ENCODE measurements at regions not wholly inside any gene's neighbourhood (a gene's known extent, or its start where the extent isn't known, plus 50 kb on each side); places are given as distances from the start of the nearest gene placed in this dataset.

DNA sequence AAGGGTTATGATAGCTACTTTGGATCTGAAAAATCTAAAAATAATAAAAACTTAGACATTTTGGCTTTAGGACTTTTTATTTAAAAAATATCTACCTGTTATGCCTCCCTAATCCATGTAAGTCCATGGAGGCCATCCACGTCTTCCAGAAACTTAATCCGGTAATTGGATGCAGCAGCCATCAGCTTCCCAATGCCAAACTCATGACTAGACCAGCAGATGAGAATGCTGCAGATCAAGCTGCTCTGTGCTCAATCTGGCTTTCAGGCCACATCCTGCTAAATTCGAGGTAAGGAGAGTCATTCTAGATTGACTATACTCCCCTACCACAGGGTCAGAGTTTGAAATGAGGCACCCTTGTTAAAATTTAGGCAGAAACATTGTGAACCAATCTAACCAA, 168.5 kb upstream of the TCERG1L start:
- no peak for DNase-seq

DNA sequence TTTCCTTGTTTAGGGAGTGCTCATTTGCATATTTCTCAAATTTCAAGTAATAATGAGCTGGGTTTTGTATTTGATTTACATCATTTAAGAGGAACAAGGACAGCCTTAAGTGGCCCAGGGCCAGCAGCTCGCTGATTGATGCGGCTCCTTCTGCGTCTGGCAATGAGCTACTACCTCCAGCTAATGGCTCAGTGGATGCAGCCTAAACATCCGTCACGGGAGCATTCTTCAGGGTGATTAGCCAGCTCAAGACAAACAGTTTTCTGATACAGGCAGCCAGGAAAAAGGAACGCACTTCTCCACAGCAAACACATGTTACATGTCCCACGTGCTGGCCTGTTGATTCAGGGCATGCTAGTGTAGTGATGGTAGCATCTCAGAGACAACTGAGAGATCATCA, 169.3 kb upstream of the TCERG1L start:
- DNase-seq, result no peak

DNA sequence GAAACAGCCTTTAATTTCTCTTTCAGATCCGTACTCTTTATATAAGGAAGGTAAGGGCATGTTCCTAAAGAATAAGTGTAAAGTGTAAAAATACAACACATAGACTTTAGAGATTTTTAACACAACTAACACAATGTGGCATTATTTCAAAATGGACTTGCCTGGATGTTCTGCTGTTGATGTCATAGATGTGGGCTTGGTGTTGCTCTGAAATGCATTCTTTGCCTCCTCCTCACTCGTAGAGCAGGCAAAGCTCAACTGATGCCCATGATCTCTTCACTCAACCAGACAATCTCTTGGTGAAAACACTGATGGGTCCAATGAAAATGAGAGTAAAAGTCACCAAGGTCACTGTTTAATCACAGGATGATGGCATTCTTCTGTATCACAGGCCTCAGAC, 174.2 kb upstream of the TCERG1L start:
- DNase-seq, result no peak

DNA sequence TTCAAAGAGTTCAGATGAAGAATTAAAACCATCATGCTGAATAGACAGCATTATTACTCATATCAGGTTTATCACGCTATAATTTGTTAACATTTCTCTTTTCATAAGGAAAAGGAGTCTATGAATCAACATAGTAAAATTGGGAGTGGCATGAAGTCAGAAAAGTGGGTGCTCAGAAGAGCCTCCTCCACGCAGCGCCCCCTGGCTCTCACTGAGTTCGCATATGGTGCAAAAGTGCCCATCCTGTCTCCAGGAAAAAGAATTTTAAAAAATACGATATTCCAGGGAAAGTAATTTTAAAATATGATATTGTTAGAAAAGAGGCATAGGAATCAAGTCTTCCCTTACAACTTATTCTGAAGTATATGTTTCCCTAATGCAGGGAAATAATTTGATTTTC, 176.3 kb upstream of the TCERG1L start:
- no peak for DNase-seq

DNA sequence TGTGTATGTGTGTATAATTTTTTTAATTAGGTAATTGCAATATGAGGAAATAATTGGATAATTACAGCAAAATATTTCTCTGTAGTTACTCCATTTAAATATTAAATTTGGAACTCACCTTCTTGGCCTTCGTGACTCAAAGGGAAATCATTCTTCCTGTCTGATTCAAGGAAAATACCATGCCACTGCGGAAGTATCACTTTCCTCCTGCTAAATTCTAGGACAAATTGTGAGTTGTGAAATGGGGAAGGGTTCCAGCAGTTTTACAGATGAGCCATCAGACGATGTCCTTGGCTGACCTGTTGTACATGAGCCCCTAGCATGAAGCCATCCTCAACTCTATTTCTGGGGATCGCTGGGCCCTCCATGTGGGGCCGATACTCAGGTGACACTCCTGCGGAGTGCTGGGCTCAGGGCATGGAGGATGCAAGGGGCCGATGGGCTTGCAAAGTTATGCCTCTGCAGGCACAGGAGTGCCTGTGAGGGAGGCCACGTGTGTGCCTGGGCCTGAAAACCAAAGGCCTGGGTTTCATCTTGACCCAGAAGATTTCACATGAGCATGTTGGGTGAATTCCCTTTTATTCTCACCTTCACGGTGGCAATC, 179.6 kb upstream of the TCERG1L start:
- DNase-seq, result no peak

DNA sequence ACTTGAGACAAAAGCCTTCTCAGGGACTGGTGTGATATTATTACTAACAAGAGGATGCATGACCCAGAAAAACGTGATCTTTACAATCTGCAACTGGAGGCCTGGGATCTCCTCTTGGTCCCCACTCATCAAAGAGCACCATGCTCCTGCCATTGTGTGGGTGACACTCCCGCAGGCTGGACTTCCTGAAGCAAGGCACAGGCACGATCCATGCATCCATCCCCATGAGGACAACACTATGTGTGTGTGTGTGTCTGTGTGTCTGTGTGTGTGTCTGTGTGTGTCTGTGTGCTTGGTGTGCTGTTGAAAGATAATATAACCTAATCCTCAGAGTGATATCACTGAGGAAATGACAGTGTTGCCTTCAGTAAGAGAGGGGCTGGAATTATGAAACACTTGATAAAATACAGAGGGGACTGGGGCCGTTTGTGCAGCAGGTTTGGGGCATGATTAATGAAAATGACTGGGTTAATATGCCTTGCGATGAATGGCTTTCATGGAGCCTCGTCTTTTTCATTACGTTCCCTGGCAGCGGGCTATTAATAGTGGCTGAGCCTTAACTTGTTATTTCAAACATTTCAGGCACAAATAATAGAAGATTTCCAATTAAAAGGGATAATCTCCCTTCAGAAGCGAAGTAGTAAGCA, 180.8 kb upstream of the TCERG1L start:
- DNase-seq, result no peak

DNA sequence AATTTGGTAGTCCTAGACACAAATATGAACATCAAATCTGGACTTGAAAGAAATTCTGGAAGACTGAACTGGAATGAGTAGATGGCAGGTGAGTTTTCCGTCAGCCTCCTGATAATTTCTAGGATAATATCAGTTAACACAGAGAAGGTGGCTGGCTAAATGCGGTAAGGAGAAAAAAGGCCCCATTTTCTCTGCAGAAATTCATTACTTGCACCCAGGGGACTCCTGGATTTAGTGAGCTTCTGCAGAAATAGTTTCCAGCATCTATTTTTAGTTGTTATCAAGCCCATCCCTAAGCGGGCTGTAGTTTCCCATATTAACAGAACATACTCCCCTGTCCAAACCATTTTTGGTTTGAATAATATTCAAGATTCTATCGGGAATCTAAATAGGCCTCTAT, 181.9 kb upstream of the TCERG1L start:
- DNase-seq, result no peak

DNA sequence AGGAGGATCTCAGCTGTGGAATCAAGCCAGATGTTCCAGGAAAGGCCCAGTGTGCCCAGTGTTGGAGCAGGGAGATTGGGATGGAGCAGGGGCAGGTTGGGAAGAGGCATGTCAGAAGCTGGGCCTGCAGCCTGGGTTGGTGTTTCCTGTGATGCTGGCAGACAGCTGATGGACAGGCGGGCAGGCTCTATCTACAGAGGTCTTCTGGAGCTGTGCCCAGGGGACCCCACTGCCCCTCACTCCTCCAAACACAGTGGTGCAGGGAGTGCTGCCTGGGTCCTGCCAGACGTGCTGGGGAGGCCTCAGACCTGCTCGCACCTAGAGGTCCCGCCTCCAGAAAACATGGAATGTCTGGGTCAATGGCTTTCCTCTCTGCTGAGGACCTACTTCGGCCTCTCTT, 182.9 kb upstream of the TCERG1L start:
- DNase-seq, result no peak

DNA sequence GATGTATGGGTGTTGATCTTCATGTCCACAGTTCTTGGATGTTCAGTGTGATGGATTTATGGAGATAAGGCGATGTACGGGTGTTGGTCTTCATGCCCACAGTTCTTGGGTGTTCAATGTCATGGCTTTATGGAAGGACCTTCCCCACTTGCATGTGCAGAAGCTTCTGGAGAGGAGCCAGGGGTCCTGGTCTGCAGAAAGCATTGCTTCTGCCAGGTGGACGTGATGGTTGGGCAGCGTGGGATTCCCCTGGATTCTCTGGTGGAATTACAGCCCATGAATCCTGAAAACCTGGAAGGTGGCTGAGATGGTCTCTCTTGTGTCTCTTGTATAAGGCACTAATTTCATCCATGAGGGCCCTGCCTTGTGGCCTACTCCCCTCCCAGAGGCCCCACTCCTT, 183.7 kb upstream of the TCERG1L start:
- DNase-seq, result no peak

DNA sequence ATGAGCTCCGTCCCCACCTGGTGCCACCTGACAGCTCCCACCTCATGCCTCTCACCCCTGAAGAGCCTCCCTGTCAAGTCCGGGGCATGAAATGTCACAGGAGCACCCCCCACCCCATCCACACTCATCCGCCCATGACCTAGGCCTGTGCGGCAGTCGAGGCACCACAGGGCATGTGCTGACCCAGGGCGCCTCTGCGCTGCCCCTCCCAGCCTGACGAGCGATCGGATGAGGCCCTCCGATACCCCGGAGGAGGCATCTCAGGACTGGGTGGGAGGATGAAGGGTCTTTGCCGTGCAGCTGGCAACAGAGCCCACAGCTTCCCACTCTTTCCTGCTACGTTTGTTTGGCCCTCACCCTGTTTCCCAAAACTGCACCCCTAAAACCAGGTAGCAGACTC, 184.4 kb upstream of the TCERG1L start:
- no peak for DNase-seq

DNA sequence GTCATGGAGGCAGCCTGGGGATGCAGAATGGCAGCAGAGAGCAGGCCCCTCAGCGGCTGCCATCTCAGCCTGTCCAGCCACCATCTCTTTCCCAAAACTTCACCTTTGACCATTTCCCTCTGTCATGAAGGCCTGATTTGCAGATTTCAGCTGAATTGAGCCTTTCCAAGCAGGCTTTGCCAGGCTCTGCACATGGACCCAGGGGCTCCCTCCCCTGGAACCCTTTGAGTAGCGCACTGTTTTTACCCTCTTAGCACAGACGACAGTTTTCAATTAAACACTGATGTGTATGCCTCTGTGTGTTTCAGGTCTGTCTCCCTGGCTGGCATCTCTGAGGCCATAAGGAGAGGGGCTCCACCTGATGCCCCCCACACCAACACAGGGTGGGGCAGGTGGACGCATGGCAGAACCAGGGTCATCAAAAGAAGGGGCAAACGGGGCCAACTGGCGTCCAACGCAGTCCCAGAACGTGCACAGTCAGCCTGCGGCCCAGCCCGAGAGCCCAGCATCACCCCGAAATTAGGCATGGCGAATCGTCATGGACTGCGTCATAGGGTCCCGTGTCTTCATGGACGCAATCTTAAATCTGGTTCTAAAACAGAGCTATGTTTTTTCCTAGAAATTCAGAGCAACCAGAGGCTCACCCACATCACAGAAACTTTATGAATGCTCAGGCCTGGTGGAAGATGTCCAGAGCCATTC, 185.0 kb upstream of the TCERG1L start:
- no peak for DNase-seq

DNA sequence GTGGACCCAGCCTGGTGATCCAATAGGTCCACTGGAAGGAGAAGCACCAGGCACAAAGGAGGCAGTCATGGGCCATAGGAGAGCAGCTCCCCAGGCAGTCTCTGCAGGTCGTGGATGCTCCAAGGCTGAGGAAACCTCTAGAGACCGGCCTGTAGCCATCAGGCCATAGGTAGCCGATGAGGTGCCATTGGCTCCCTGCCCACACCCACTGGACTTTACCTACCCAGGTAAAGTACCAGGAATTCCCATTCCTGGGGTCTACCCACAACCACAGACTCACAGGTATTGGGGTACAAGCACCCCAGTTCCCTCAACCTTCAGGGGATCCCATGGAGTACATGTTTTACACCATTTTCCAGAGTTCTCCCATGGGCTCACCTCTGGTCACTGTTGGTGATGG, 188.0 kb upstream of the TCERG1L start:
- no peak for DNase-seq

DNA sequence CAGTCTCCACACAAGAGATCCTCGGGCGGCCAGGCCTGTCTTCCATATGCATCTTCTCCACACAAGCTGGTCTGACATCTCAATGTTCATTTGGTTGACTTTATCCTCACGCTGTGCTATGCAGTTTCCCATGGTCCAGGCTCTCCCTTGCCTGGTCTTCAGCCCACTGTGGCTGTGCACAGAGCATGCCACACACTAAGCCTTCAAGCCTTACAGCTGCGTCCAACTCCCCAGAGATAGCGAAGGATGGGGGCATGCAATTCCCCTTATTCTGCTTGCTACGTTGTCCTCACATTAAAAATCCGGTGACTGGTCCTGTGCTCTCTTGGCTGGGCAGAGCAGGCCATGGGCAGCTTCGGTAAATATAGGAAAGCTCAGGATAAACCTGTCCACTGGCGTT, 188.7 kb upstream of the TCERG1L start:
- no peak for DNase-seq

DNA sequence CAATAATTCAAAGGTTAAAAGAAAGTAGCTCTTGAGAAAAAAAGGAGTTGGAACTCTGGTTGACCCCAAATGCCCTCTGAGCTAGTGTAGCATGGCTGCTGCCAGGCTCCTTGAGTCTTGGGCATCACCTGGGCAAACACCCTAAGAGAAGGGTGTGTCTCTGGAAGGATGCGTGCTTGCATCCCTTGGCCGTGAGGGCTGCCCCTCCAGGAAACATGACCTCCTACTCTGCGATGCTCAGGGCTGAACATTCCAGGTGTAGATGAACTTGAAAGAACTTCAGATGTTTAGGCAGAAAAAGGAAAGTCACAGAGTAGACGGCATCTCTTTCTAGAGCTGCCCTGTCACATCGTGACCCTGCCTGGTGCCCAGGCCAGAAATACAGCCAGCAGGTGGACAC, 189.4 kb upstream of the TCERG1L start:
- DNase-seq, result no peak

DNA sequence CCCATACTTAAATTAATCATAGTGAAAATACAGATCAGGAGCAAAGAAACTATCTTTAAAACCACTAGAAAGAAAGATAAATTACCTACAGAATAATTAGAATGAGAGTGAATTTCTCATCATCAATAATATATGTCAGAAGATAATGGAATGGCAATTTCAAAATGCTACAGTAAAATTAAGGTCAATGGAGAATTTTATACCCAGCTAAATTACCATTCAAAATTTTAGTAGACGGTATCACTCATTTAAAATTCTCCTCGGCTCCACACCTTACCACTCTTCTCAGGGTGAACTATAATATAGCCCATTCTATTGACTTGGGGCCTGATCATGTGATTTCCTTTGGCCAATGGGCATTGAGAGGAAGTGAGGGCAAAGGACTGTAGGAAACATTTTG, 192.5 kb upstream of the TCERG1L start:
- DNase-seq, result no peak

DNA sequence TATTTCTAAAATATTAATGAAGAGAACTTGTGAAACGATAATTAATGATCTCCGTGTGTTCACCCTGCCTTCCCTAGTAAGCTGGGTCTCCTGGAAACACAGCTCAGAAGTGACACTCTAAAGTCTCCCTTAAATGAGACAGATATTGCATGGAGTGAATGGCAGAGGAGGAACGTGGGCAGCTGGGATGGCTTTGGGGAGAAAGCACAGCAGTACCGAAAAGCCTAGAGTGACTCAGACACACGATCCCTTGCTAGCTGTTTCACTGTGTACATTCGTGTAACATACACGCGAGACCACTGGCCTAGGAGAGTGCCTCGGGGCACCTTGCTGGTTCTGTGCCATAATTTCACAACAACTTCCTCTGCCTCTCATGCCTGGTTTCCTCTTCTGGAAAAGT, 199.9 kb upstream of the TCERG1L start:
- no peak for DNase-seq

DNA sequence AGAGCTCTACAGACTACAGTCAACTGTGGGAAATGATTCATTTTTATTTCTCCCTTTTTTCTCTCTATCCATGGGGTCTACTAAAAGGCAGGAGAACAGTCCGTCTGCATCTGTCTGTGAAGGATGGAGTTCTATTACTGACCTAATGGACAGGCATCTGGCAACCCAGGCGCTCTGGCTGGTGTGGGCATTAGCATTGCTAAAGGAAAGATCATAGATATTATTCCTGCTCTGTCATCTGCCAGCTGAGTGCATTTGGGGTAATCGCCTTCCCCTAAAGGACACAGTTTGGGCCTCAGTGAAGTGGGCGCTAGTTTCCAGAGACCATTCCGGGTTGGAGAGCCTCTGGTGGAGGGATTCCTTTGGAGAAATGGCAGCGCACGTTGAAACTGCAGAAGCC, 201.3 kb upstream of the TCERG1L start:
- no peak for DNase-seq

DNA sequence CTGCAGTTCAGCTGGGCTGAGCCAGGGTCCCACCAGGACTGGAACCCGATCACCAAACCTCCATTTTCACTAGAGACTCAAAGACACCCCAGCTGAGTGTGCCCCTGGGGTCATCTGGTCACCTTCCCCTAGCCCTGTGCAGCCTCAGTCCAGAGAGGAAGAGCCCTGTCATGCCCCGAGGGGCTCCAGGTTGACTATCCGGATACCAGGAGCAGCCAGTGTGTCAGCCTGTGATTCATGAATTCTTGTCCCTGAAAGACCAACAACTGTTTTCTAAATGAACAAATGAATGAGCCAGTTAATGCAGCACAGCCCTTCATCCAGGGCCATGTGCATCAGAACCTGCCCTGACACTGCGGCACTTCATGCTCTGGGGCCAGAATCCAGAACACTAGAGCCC, 201.9 kb upstream of the TCERG1L start:
- DNase-seq, result no peak

DNA sequence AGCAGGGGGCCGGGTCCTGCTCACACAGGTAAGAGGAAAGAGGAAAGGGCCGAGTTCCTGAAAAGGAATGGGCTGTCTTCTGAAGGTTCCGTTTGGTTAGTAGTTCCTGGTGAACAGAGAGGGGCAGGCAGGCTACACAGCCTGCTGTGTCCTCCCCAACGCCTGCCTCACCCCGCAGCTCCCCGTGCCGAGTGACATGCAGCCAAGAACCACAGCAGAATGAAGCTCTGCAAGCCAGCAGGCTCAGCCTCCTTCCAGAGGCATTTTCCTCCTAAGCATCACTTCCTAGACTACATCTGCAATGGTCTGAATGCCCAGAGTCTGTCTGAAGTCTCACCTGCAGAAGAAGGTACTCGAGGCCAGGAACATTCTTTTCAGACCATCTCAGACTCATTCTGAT, 202.4 kb upstream of the TCERG1L start:
- no peak for DNase-seq

DNA sequence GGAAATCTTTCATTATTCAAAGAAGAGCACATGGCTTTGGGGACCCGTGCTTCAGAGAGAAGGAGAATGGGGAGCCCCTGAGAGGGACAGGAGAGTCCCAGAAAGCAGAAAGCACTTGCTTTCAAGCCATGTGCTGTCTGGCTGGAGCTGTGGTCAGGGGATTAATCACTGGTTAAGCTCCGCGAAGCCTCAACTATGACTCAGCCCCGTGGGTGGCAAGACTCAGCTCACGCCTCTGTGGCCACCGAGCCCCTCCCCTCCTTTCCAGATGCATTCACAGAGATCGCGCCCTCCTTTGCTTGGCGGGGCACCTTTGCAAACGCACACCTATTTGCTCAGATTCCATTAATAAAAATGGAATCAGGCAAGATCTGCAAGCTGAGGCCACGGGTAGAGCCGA, 202.9 kb upstream of the TCERG1L start:
- peak in 1 of 58 donors; percentile 5 for DNase-seq

DNA sequence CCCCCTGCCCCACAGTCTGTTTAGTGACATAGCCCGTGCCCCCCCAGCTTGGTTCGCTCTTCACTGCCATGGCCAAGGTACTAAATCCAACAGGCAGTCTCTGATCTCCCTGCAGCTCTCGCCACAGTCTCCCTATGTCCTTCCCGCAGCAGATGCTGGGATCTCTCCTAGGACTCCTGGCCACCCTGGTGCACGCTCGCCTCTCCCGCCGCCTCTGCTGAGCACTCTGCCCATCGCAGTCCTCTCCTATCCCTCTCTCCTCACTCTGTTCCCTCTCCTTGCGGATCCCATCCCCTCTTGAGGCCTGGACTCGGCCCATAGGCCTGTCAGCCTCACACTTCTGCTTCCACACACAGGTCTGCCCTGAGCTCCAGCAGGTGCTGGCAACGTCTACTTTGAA, 204.8 kb upstream of the TCERG1L start:
- DNase-seq, result no peak

DNA sequence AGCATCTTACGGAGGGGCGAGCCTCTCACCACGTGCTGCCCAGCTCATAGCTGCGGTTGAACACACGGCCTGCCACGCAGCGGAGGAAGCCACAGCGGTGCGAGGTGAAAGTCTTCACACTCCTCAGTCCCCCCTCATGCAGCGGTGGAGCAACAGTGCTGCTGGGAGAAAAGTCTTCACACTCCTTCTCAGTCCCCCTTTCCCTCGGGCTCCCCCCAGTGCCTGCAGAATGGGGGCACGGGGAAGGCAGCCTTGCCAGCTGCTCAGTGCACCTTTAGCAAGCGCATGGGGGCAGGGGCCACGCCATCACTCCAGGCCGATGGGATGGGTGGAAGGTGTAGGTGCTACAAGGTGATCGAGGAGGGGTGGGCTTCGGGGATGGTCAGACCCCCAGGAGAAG, 206.3 kb upstream of the TCERG1L start:
- DNase-seq, result no peak
